ENCODE measurements at regions not wholly inside any gene's neighbourhood (a gene's known extent, or its start where the extent isn't known, plus 50 kb on each side); places are given as distances from the start of the nearest gene placed in this dataset.

GRCh38 chr1:25131794-25132193 is 100.5 kb downstream of the SYF2 start:
- H4K20me1 ChIP-seq (ENCODE audit: insufficient read depth, low read length), result no peaks in the 10 kb centered on the region
- no peaks in the 10 kb centered on the region for H3F3A ChIP-seq (ENCODE audit: insufficient read depth, low read length)
- TF ChIP-seq EZH2 (optimal IDR thresholded peaks at IDR 0.05; ENCODE audit: low read depth, low read length), result no peak
- no peak for TF ChIP-seq CTCF (IDR thresholded peaks at IDR 0.05; ENCODE audit: low read length)
- no peak for TF ChIP-seq EZH2phosphoT487 (IDR thresholded peaks at IDR 0.05; ENCODE audit: low read length)
- no peaks in the 10 kb centered on the region for H3K79me2 ChIP-seq (ENCODE audit: low read length)
- H3K4me2 ChIP-seq (ENCODE audit: low read depth, low read length), result no peak overlapping the region
- H3K27ac ChIP-seq (ENCODE audit: low read length), result no peak overlapping the region
- H3K9ac ChIP-seq (ENCODE audit: low read length), result no peak overlapping the region
- H3K27me3 ChIP-seq (replicated peaks; ENCODE audit: insufficient read depth, low read length), result no peaks in the 10 kb centered on the region
- no peak overlapping the region for H3K4me3 ChIP-seq (ENCODE audit: low read length)
- DNase-seq, result no peak
- no peaks in the 10 kb centered on the region for H3K9me3 ChIP-seq (replicated peaks; ENCODE audit: insufficient read depth, low read length)
- no peak overlapping the region for H2AFZ ChIP-seq (ENCODE audit: low read length)
- no peaks in the 10 kb centered on the region for H3K36me3 ChIP-seq (replicated peaks; ENCODE audit: insufficient read depth, low read length)
- H3K9me2 ChIP-seq (replicated peaks; ENCODE audit: insufficient read depth, low read length), result no peaks in the 10 kb centered on the region
- H3K4me1 ChIP-seq (ENCODE audit: low read length), result no peaks in the 10 kb centered on the region

- Histone ChIP-seq H3K27ac (ENCODE audit: low read length) (no peak overlapping the region), H3K27me3 (replicated peaks; ENCODE audit: insufficient read depth, low read length) (no peaks in the 10 kb centered on the region), H3K9ac (ENCODE audit: low read length) (no peak overlapping the region), H3K36me3 (replicated peaks; ENCODE audit: insufficient read depth, low read length) (no peaks in the 10 kb centered on the region), H3K4me3 (ENCODE audit: low read length) (no peak overlapping the region), H3K4me1 (ENCODE audit: low read length) (no peaks in the 10 kb centered on the region), H3K4me2 (ENCODE audit: low read depth, low read length) (no peak overlapping the region), H3K9me3 (replicated peaks; ENCODE audit: insufficient read depth, low read length) (no peaks in the 10 kb centered on the region), H3F3A (ENCODE audit: insufficient read depth, low read length) (no peaks in the 10 kb centered on the region), H2AFZ (ENCODE audit: low read length) (no peak overlapping the region), H3K9me2 (replicated peaks; ENCODE audit: insufficient read depth, low read length) (no peaks in the 10 kb centered on the region), H3K79me2 (ENCODE audit: low read length) (no peaks in the 10 kb centered on the region), H4K20me1 (ENCODE audit: insufficient read depth, low read length) (no peaks in the 10 kb centered on the region)
- TF ChIP-seq CTCF (IDR thresholded peaks at IDR 0.05; ENCODE audit: low read length), result no peak
- no peak for TF ChIP-seq EZH2 (optimal IDR thresholded peaks at IDR 0.05; ENCODE audit: low read depth, low read length)
- no peak for DNase-seq
Observed at GRCh38 chr1:25130895-25131294, 101.4 kb downstream of the SYF2 start.

- H3K4me3 ChIP-seq (ENCODE audit: low read length), result no peak overlapping the region
- no peak for DNase-seq
- H3K79me2 ChIP-seq (ENCODE audit: low read length), result no peaks in the 10 kb centered on the region
- H3F3A ChIP-seq (ENCODE audit: insufficient read depth, low read length), result no peaks in the 10 kb centered on the region
- H3K4me1 ChIP-seq (ENCODE audit: low read length), result no peaks in the 10 kb centered on the region
- H3K27me3 ChIP-seq (replicated peaks; ENCODE audit: insufficient read depth, low read length), result no peaks in the 10 kb centered on the region
- no peaks in the 10 kb centered on the region for H3K36me3 ChIP-seq (replicated peaks; ENCODE audit: insufficient read depth, low read length)
- TF ChIP-seq EZH2phosphoT487 (IDR thresholded peaks at IDR 0.05; ENCODE audit: low read length), result no peak
- no peak for TF ChIP-seq CTCF (IDR thresholded peaks at IDR 0.05; ENCODE audit: low read length)
- TF ChIP-seq EZH2 (optimal IDR thresholded peaks at IDR 0.05; ENCODE audit: low read depth, low read length), result no peak
- no peak overlapping the region for H2AFZ ChIP-seq (ENCODE audit: low read length)
- H3K27ac ChIP-seq (ENCODE audit: low read length), result no peak overlapping the region
- no peaks in the 10 kb centered on the region for H3K9me3 ChIP-seq (replicated peaks; ENCODE audit: insufficient read depth, low read length)
- H3K9ac ChIP-seq (ENCODE audit: low read length), result no peak overlapping the region
- H3K4me2 ChIP-seq (ENCODE audit: low read depth, low read length), result no peak overlapping the region
- H3K9me2 ChIP-seq (replicated peaks; ENCODE audit: insufficient read depth, low read length), result no peaks in the 10 kb centered on the region
- no peaks in the 10 kb centered on the region for H4K20me1 ChIP-seq (ENCODE audit: insufficient read depth, low read length)
Observed at GRCh38 chr1:25129380-25129779, 102.9 kb downstream of the SYF2 start.

Measured in MM.1S (cell line).